HuH-7 (cell line): ENCODE measurements at regions not wholly inside any gene's neighbourhood (a gene's known extent, or its start where the extent isn't known, plus 50 kb on each side); places are given as distances from the start of the nearest gene placed in this dataset.
"Not testable (repeated sequence)": the region's sequence is repeated elsewhere in the genome, so short reads cannot be mapped to it uniquely, and the experiment has no call there.

ENCODE experiments used
- DNase-seq: peaks from one replicate; pipeline ENCODE4 v3.0.0; 2011; ENCODE audit warnings: low spot score

- DNase-seq, result no peak
These were observed 436.9 kb downstream of the BUD13 start for GRCh38 chr11:116335891-116336290.

GRCh38 chr11:116335078-116335477 lies 437.7 kb downstream of the BUD13 start:
- no peak for DNase-seq

GRCh38 chr11:116334596-116334995 lies 438.2 kb downstream of the BUD13 start:
- DNase-seq, result no peak

- DNase-seq, result no peak
These were observed 439.7 kb downstream of the BUD13 start for GRCh38 chr11:116333001-116333535.

- no peak for DNase-seq
These were observed 440.4 kb downstream of the BUD13 start for GRCh38 chr11:116332391-116332790.

GRCh38 chr11:116331381-116331780 lies 441.4 kb downstream of the BUD13 start:
- DNase-seq, result no peak

- no peak for DNase-seq
These were observed 442.2 kb downstream of the BUD13 start for GRCh38 chr11:116330439-116331185.

- no peak for DNase-seq
These were observed 443.3 kb downstream of the BUD13 start for GRCh38 chr11:116329354-116330090.

- no peak for DNase-seq
These were observed 443.9 kb downstream of the BUD13 start for GRCh38 chr11:116328851-116329250.

- no peak for DNase-seq
These were observed 444.4 kb downstream of the BUD13 start for GRCh38 chr11:116328391-116328790.

- no peak for DNase-seq
These were observed 446.6 kb downstream of the BUD13 start for GRCh38 chr11:116326146-116326545.

- DNase-seq, result no peak
These were observed 447.5 kb downstream of the BUD13 start for GRCh38 chr11:116325247-116325646.

GRCh38 chr11:116324077-116324476 lies 448.7 kb downstream of the BUD13 start:
- not testable (repeated sequence) for DNase-seq

- DNase-seq, result no peak
These were observed 455.6 kb downstream of the BUD13 start for GRCh38 chr11:116317212-116317611.

- no peak for DNase-seq
These were observed 458.8 kb downstream of the BUD13 start for GRCh38 chr11:116314006-116314405.

- no peak for DNase-seq
These were observed 460.0 kb downstream of the BUD13 start for GRCh38 chr11:116312570-116313391.

GRCh38 chr11:116311206-116311605 lies 461.6 kb downstream of the BUD13 start:
- DNase-seq, result no peak

- no peak for DNase-seq
These were observed 462.1 kb downstream of the BUD13 start for GRCh38 chr11:116310698-116311097.

- no peak for DNase-seq
These were observed 462.6 kb downstream of the BUD13 start for GRCh38 chr11:116310226-116310625.

- no peak for DNase-seq
These were observed 463.3 kb downstream of the BUD13 start for GRCh38 chr11:116309446-116309845.

- DNase-seq, result no peak
These were observed 470.0 kb downstream of the BUD13 start for GRCh38 chr11:116302756-116303155.

GRCh38 chr11:116301141-116301540 lies 471.6 kb downstream of the BUD13 start:
- DNase-seq, result no peak
